Ovary (tissue), 3 donors: ENCODE measurements at regions not wholly inside any gene's neighbourhood (a gene's known extent, or its start where the extent isn't known, plus 50 kb on each side); places are given as distances from the start of the nearest gene placed in this dataset.

ENCODE experiments used
- CTCF ChIP-seq, 3 donors: fragments of 450-650 bp in 2 of 3; fragments of 200-600 bp in 1 of 3; IDR thresholded peaks; one replicate each; pipeline versions ENCODE4 v1.5.1 to v1.8.0; 2016 to 2022; ENCODE audit warnings: antibody characterized with exemption in 3 of 3, mild to moderate bottlenecking in 1 of 3
- EP300 ChIP-seq: sonication (generic); formaldehyde crosslinking; IDR thresholded peaks from one replicate; pipeline ENCODE4 v1.6.1; 2017; ENCODE audit warnings: antibody characterized with exemption
- POLR2A ChIP-seq: fragments of 450-650 bp; IDR thresholded peaks from one replicate; pipeline ENCODE4 v1.6.1; 2017; ENCODE audit warnings: antibody characterized with exemption, mild to moderate bottlenecking, moderate library complexity
- donor health status: DM: no; HTN: no; CAD: no.

- TF ChIP-seq CTCF (IDR thresholded peaks at IDR 0.05), result no peak
- TF ChIP-seq POLR2A, result no peak
- no peak for TF ChIP-seq EP300
Observed at GRCh38 chr14:62015243-62015642, 253.0 kb downstream of the SNAPC1 start.
